K562 (cell line): ENCODE measurements at regions not wholly inside any gene's neighbourhood (a gene's known extent, or its start where the extent isn't known, plus 50 kb on each side); places are given as distances from the start of the nearest gene placed in this dataset.

ENCODE experiments used
- ATAC-seq: fragments of 200-7000 bp; cut with Tn5 transposase; 3 replicates; pipeline ENCODE4 v1.9.1; 2020; ENCODE audit warnings: moderate library complexity
- BruUV-seq: library from RNA; stranded (reverse); fragments of 400-500 nt; replicated peaks from 2 replicates; lab custom pipeline; 2021; lab: Mats Ljungman, UMichigan
- CTCF ChIA-PET: fragments of 300-600 bp; formaldehyde crosslinking; extraction: SDS; loops from one replicate; lab custom pipeline; 2021; ENCODE audit warnings: low intra/inter-chr PET ratio; lab: Yijun Ruan, JAX
- POLR2A ChIA-PET: fragments of 300-600, 350-650 bp; sonication (Branson Sonifier 250); formaldehyde crosslinking; extraction: SDS; loops from one replicate; lab custom pipeline; 2021; ENCODE audit warnings: antibody characterized with exemption, inconsistent platforms; lab: Yijun Ruan, JAX
- DNase-seq, 4 experiments: peaks; one replicate each; pipeline versions ENCODE4 v3.0.0 to v3.0.0-alpha.2; 2011 to 2018; ENCODE audit warnings: low spot score in 3 of 4, mixed read lengths in 3 of 4; ENCODE audit errors: extremely low read depth in 1 of 4
- FAIRE-seq: peaks from 2 replicates; lab custom pipeline; 2011; peaks lifted over from hg19 to GRCh38; lab: Jason Lieb, UNC
- H2AFZ ChIP-seq: 2 replicates; pipeline ENCODE4 v1.6.0; 2011; ENCODE audit warnings: low read depth, low read length, control low read depth, inconsistent platforms
- H3K27ac ChIP-seq: fragments of 200-600 bp; 3 replicates; pipeline ENCODE4 v1.8.0; 2011; ENCODE audit warnings: low read depth, mild to moderate bottlenecking, control low read depth, inconsistent platforms, low read length, moderate library complexity, mixed read lengths; ENCODE audit errors: extremely low read depth
- H3K27me3 ChIP-seq, 2 experiments: fragments of 300-600 bp in 1 of 2; 2 replicates in 1 of 2; 3 replicates in 1 of 2; pipeline versions ENCODE4 v1.6.0 to v1.8.0; 2011; ENCODE audit warnings: inconsistent platforms in 2 of 2, low read length in 2 of 2, mild to moderate bottlenecking in 1 of 2, mixed read lengths in 1 of 2, moderate library complexity in 1 of 2; ENCODE audit not compliant: control insufficient read depth in 2 of 2, insufficient read depth in 2 of 2
- H3K36me3 ChIP-seq: fragments of 300-600 bp; 3 replicates; pipeline ENCODE4 v1.8.0; 2011; ENCODE audit warnings: mild to moderate bottlenecking, low read length, inconsistent platforms; ENCODE audit not compliant: control insufficient read depth, insufficient read depth
- H3K4me1 ChIP-seq, 2 experiments: fragments of 200-600 bp in 1 of 2; replicated peaks in 1 of 2; 2 replicates in 1 of 2; 3 replicates in 1 of 2; pipeline versions ENCODE4 v1.5.1 to v1.8.0; 2011; ENCODE audit warnings: inconsistent platforms in 2 of 2, low read length in 2 of 2, mild to moderate bottlenecking in 1 of 2, mixed read lengths in 1 of 2, moderate library complexity in 1 of 2; ENCODE audit not compliant: control insufficient read depth in 2 of 2, insufficient read depth in 2 of 2
- H3K4me2 ChIP-seq: 2 replicates; pipeline ENCODE4 v1.6.1; 2011; ENCODE audit warnings: low read length, control low read depth, inconsistent platforms, mixed read lengths; ENCODE audit not compliant: insufficient read depth
- H3K4me3 ChIP-seq: fragments of 200-600 bp; sonication (generic), shearing (Covaris generic); 2 replicates; pipeline ENCODE4 v1.5.1; 2016; ENCODE audit warnings: control low read depth, inconsistent platforms
- H3K79me2 ChIP-seq: fragments of 200-600 bp; 3 replicates; pipeline ENCODE4 v1.8.0; 2011; ENCODE audit warnings: low read length, inconsistent platforms; ENCODE audit not compliant: control insufficient read depth, insufficient read depth
- H3K9ac ChIP-seq, 2 experiments: 2 replicates each; pipeline versions ENCODE4 v1.6.0 to v1.6.1; 2011; ENCODE audit warnings: low read depth in 2 of 2, low read length in 2 of 2, control low read depth in 1 of 2, inconsistent platforms in 1 of 2, mild to moderate bottlenecking in 1 of 2, mixed read lengths in 1 of 2; ENCODE audit not compliant: insufficient read depth in 1 of 2
- H3K9me1 ChIP-seq: one replicate; pipeline ENCODE4 v1.6.0; 2011; ENCODE audit warnings: inconsistent platforms, mild to moderate bottlenecking, low read length, moderate library complexity; ENCODE audit not compliant: control insufficient read depth, insufficient read depth
- H3K9me3 ChIP-seq: replicated peaks from 2 replicates; pipeline ENCODE4 v1.5.1; 2011; ENCODE audit warnings: low read depth, low read length, inconsistent platforms; ENCODE audit not compliant: control insufficient read depth, insufficient read depth
- H4K20me1 ChIP-seq: replicated peaks from 2 replicates; pipeline ENCODE4 v1.6.1; 2011; ENCODE audit warnings: low read length, inconsistent platforms, mixed read lengths; ENCODE audit not compliant: control insufficient read depth, insufficient read depth
- BRCA1 ChIP-seq, 2 experiments: fragments of 450-650 bp in 1 of 2; sonication (generic) in 1 of 2; formaldehyde crosslinking in 1 of 2; IDR thresholded peaks; 2 replicates each; pipeline versions ENCODE4 v1.5.0 to v1.6.1; 2017 to 2020; ENCODE audit warnings: mild to moderate bottlenecking in 1 of 2, missing genetic modification reagents in 1 of 2
- BRF2 ChIP-seq: IDR thresholded peaks from 3 replicates; pipeline ENCODE4 v1.6.1; 2011; ENCODE audit warnings: borderline replicate concordance, mild to moderate bottlenecking; ENCODE audit not compliant: insufficient read length, insufficient read depth
- CHAMP1 ChIP-seq: fragments of 450-650 bp; IDR thresholded peaks from 2 replicates; pipeline ENCODE4 v1.6.1; 2016; ENCODE audit warnings: mild to moderate bottlenecking
- ERF ChIP-seq: fragments of 450-650 bp; formaldehyde crosslinking; IDR thresholded peaks from 2 replicates; pipeline ENCODE4 v1.4.0; 2020; ENCODE audit warnings: mild to moderate bottlenecking, mixed read lengths
- EWSR1 ChIP-seq: fragments of 450-650 bp; IDR thresholded peaks from 2 replicates; pipeline ENCODE4 v1.6.1; 2018; ENCODE audit warnings: borderline replicate concordance, mild to moderate bottlenecking, low read depth, moderate library complexity; ENCODE audit not compliant: partially characterized antibody
- HINFP ChIP-seq: fragments of 450-650 bp; conservative IDR thresholded peaks from 2 replicates; pipeline ENCODE4 v1.6.1; 2016; ENCODE audit warnings: missing genetic modification characterization, low read depth, mild to moderate bottlenecking, control low read depth, missing compliant biosample characterization
- MCM7 ChIP-seq, 2 experiments: fragments of 450-650 bp; IDR thresholded peaks; 2 replicates each; pipeline ENCODE4 v1.6.1; 2016 to 2018
- PURB ChIP-seq: sonication (generic); formaldehyde crosslinking; IDR thresholded peaks from 2 replicates; pipeline ENCODE4 v1.9.0; 2021; ENCODE audit warnings: low read depth, mild to moderate bottlenecking, missing genetic modification reagents
- RAD51 ChIP-seq: fragments of 450-650 bp; IDR thresholded peaks from 2 replicates; pipeline ENCODE4 v1.7.1; 2016; ENCODE audit warnings: low read depth, mild to moderate bottlenecking, borderline replicate concordance
- ZFX ChIP-seq: sonication (generic); formaldehyde crosslinking; IDR thresholded peaks from 2 replicates; pipeline ENCODE4 v1.8.0; 2022; ENCODE audit warnings: mild to moderate bottlenecking, missing genetic modification reagents, moderate library complexity
- ZNF589 ChIP-seq: fragments of 200-800 bp; sonication (Bioruptor generic); IDR thresholded peaks from 2 replicates; pipeline ENCODE4 v1.6.1; 2016; ENCODE audit warnings: low read depth, missing genetic modification characterization, missing compliant biosample characterization
- ZNF699 ChIP-seq: fragments of 250-450 bp; sonication (Bioruptor Pico); IDR thresholded peaks from 2 replicates; pipeline ENCODE4 v1.8.0; 2021; ENCODE audit warnings: mild to moderate bottlenecking, moderate library complexity; ENCODE audit not compliant: insufficient replicate concordance
- WGBS: fragments of 100-300 bp; shearing (Covaris generic); methylation state at CpG from one replicate; pipeline ENCODE4 v1.1.6; 2016; ENCODE audit warnings: low coverage, mixed read lengths; ENCODE audit not compliant: insufficient coverage; ENCODE audit errors: missing lambda C conversion rate; 5-methylcytosine and 5-hydroxymethylcytosine counted together
- in situ Hi-C: fragments of 300-500 bp; cut with MboI; formaldehyde crosslinking; loops from 4 replicates; pipeline ENCODE4 v1.15.0; 2018; ENCODE audit warnings: inconsistent platforms, mixed read lengths
- intact Hi-C: fragments of 100-400 bp; cut with micrococcal nuclease; formaldehyde crosslinking; loops from 2 replicates; pipeline ENCODE4 v1.14.2; 2022

GRCh38 chr16:51419768-51420167 is 268.7 kb upstream of the SALL1 start:
- Histone ChIP-seq H3K27ac (no peak overlapping the region), H2AFZ (no peak overlapping the region), H4K20me1 (no peaks in the 10 kb centered on the region), H3K27me3 (no peaks in the 10 kb centered on the region), H3K9ac (no peak overlapping the region), H3K4me3 (no peak overlapping the region), H3K36me3 (no peaks in the 10 kb centered on the region), H3K4me1 (no peaks in the 10 kb centered on the region), H3K4me2 (no peak overlapping the region), H3K9me3 (no peaks in the 10 kb centered on the region), H3K9me1 (no peaks in the 10 kb centered on the region), H3K79me2 (no peaks in the 10 kb centered on the region)
- 0% methylated on average over 2 of the region's 2 CpGs for WGBS
- intact Hi-C loops (no loop called here), in situ Hi-C loops (no loop called here)
- TF ChIP-seq BRF2, result no peak
- no peak for TF ChIP-seq PURB (CRISPR knock-in tag)
- FAIRE-seq (no peak), ATAC-seq (no peak), DNase-seq (no peak)
- CTCF ChIA-PET, result no interaction called here
- POLR2A ChIA-PET, result no interaction called here
- BruUV-seq, result no TSS peak

GRCh38 chr16:51418258-51418657 is 267.2 kb upstream of the SALL1 start:
- H3K4me3 ChIP-seq, result no peak overlapping the region
- H3K27me3 ChIP-seq, result no peaks in the 10 kb centered on the region
- no peak overlapping the region for H2AFZ ChIP-seq
- no peak overlapping the region for H3K9ac ChIP-seq
- H3K9me1 ChIP-seq, result no peaks in the 10 kb centered on the region
- POLR2A ChIA-PET, result no interaction called here
- ATAC-seq (no peak), DNase-seq (no peak), FAIRE-seq (no peak)
- no peak overlapping the region for H3K4me2 ChIP-seq
- H4K20me1 ChIP-seq, result no peaks in the 10 kb centered on the region
- no peaks in the 10 kb centered on the region for H3K4me1 ChIP-seq
- intact Hi-C loops (no loop called here), in situ Hi-C loops (no loop called here)
- CTCF ChIA-PET, result no interaction called here
- H3K36me3 ChIP-seq, result no peaks in the 10 kb centered on the region
- H3K79me2 ChIP-seq, result no peaks in the 10 kb centered on the region
- no peaks in the 10 kb centered on the region for H3K9me3 ChIP-seq
- no TSS peak for BruUV-seq
- whole genome bisulfite sequencing, result 0% methylated on average over 6 of the region's 6 CpGs
- no peak overlapping the region for H3K27ac ChIP-seq
- no peak for TF ChIP-seq ZNF589 (CRISPR knock-in tag)
- no peak for TF ChIP-seq MCM7 (IDR thresholded peaks at IDR 0.05)
- no peak for TF ChIP-seq EWSR1
- TF ChIP-seq ZNF699, result no peak
- no peak for TF ChIP-seq CHAMP1
- no peak for TF ChIP-seq HINFP (tag)
- no peak for TF ChIP-seq RAD51
- TF ChIP-seq ZFX (CRISPR knock-in tag), result no peak
- no peak for TF ChIP-seq BRCA1 (IDR thresholded peaks at IDR 0.05)
- no peak for TF ChIP-seq BRCA1 (CRISPR knock-in tag; IDR thresholded peaks at IDR 0.05)
- no peak for TF ChIP-seq ERF (CRISPR knock-in tag)
